HG02763 (cell line): ENCODE measurements at regions not wholly inside any gene's neighbourhood (a gene's known extent, or its start where the extent isn't known, plus 50 kb on each side); places are given as distances from the start of the nearest gene placed in this dataset.
"Not testable (repeated sequence)": the region's sequence is repeated elsewhere in the genome, so short reads cannot be mapped to it uniquely, and the experiment has no call there.

Source experiments
- ATAC-seq: cut with Tn5 transposase; IDR thresholded peaks from one replicate; pipeline ENCODE4 v1.9.1; 2021; ENCODE audit warnings: mild to moderate bottlenecking, moderate library complexity; ENCODE audit not compliant: unreplicated experiment

GRCh38 chr6:82419132-82419581 lies 55.5 kb downstream of the TPBG start:
- no peak for ATAC-seq

- ATAC-seq: no peak
These were observed 56.2 kb downstream of the TPBG start for GRCh38 chr6:82419859-82420258.

GRCh38 chr6:82430611-82431010 lies 67.0 kb downstream of the TPBG start:
- no peak for ATAC-seq

GRCh38 chr6:82436740-82437139 lies 73.1 kb downstream of the TPBG start:
- ATAC-seq: no peak

- no peak for ATAC-seq
These were observed 74.1 kb downstream of the TPBG start for GRCh38 chr6:82437701-82438100.

- ATAC-seq: no peak
These were observed 77.6 kb downstream of the TPBG start for GRCh38 chr6:82441047-82441855.

- ATAC-seq: no peak
These were observed 78.6 kb downstream of the TPBG start for GRCh38 chr6:82442061-82442719.

GRCh38 chr6:82458147-82458546 lies 94.5 kb downstream of the TPBG start:
- no peak for ATAC-seq

GRCh38 chr6:82458705-82459104 lies 95.1 kb downstream of the TPBG start:
- ATAC-seq: no peak

GRCh38 chr6:82461536-82461935 lies 97.9 kb downstream of the TPBG start:
- ATAC-seq: no peak

- ATAC-seq: no peak
These were observed 103.7 kb downstream of the TPBG start for GRCh38 chr6:82467338-82467737.

GRCh38 chr6:82470123-82470522 lies 106.5 kb downstream of the TPBG start:
- ATAC-seq: not testable (repeated sequence)

- not testable (repeated sequence) for ATAC-seq
These were observed 111.5 kb downstream of the TPBG start for GRCh38 chr6:82475106-82475505.

- no peak for ATAC-seq
These were observed 120.4 kb downstream of the TPBG start for GRCh38 chr6:82484001-82484400.

GRCh38 chr6:82484737-82485626 lies 121.4 kb downstream of the TPBG start:
- ATAC-seq: no peak

- ATAC-seq: no peak
These were observed 124.3 kb downstream of the TPBG start for GRCh38 chr6:82487895-82488294.

- ATAC-seq: no peak
These were observed 124.8 kb downstream of the TPBG start for GRCh38 chr6:82488403-82488802.

- ATAC-seq: no peak
These were observed 128.5 kb downstream of the TPBG start for GRCh38 chr6:82492134-82492533.

GRCh38 chr6:82493467-82493866 lies 129.8 kb downstream of the TPBG start:
- no peak for ATAC-seq

- no peak for ATAC-seq
These were observed 130.8 kb downstream of the TPBG start for GRCh38 chr6:82494367-82494766.

GRCh38 chr6:82501901-82502300 lies 138.3 kb downstream of the TPBG start:
- not testable (repeated sequence) for ATAC-seq
